Midbrain (tissue), 1 donor: ENCODE measurements at regions not wholly inside any gene's neighbourhood (a gene's known extent, or its start where the extent isn't known, plus 50 kb on each side); places are given as distances from the start of the nearest gene placed in this dataset.
"Not testable (repeated sequence)": the region's sequence is repeated elsewhere in the genome, so short reads cannot be mapped to it uniquely, and the experiment has no call there.

Source experiments
- DNase-seq: peaks from one replicate; lab custom pipeline; 2025; lab: John Stamatoyannopoulos, UW

DNA sequence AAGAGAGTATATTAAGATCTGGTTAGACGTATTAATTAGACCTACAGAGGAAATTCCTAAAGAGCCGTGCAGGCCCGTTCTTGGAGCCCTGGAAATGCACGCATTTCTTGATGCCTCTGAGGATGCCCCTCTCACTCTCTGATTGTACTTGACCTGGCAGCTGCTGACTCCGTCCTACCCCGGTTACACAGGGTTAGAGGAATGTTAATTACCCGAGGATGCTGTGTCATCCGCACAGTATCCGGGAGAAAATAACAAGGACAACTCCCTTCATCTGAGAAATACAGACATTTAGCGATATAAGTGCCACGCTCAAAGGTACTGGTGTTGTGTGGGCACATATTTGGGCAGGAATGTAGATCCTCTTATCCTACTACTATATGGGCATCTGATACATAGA is 404.6 kb upstream of the FAT1 start:
- DNase-seq = no peak

DNA sequence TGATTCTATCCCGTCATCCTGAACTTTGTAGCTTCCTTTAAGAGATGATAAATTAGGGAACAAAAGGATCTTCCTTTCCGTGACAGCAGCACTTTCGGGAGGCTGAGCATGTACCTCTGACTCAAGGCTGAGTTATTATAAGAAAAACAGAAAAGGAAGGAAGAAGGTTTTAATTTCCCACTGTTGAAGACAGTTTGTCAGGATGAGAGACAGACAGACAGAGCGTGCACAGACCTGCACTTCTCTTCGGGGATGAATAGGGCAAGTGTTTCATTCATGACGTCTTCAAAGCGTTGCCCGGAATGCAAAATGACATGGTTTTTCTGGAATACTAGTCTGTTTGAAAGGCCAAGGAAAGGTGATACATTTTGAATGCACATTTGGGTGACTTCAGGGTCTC is 405.3 kb upstream of the FAT1 start:
- no peak for DNase-seq

DNA sequence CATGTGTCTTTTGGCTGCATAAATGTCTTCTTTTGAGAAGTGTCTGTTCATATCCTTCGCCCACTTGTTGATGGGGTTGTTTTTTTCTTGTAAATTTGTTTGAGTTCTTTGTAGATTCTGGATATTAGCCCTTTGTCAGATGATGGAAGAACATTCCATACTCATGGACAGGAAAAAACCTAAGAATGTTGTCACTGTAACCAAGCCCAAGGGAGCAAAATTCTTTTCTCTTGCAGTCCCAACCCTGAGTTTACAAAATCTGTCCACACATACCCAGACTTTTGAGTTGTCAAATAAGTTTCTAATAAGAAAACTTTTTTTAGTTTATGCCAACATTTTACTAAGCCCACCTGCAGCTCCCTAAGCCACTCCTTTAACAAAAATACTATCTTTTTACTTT is 408.2 kb upstream of the FAT1 start:
- not testable (repeated sequence) for DNase-seq

DNA sequence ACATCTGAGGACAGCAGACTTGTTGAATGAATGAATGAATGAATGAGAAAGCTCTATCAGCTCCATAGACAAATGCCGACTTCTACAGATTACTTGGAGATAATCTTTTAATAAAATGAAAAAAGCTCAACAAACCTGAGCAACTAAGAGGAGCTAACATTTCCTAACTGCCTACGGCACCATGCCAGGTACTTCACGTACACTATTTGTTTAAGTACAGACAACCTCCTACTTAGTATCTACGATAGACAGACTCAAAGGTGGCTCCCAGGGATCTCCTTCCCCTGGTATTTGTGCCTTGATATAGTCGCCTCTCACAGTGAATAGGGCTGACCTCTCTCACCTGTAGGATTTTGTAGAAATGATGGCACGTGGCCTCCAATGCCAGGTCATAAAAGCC is 412.2 kb upstream of the FAT1 start:
- no peak for DNase-seq

DNA sequence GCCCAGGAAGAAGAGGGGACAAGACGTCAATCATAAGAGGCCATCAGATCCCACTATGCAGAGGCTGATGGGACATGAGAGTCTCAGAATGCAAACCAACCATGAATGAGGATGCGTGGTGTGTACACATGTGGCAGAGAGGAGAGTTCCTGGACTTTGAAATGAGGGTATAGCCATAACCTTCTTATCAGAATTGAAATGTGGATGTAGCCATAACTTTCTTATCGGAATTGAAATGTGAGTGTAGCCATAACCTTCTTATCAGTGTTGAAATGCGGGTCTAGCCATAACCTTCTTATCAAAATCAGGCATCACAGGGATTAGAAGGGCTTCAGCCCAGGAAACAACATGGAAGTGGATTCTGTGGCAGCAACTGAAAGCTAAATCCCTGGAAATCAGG is 415.5 kb upstream of the FAT1 start:
- DNase-seq = no peak

DNA sequence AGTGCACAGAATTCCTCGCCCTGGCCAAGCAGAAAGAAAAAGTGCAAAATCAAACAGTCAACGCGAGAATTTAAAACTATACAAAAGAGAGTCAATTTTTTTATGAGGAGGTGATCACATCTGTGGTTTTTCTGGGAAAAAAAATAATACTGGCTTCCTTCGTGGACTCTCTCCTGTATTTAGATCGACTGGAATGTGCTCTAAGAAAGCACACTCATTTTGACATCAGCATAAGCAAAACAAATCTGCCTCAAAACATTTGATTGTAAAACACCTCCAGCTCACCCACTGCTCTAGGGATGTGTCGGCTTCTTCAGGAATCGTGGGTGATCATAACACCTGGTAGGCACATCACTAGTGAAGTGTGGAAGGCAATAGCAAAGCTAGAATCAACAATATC is 417.4 kb upstream of the FAT1 start:
- no peak for DNase-seq

DNA sequence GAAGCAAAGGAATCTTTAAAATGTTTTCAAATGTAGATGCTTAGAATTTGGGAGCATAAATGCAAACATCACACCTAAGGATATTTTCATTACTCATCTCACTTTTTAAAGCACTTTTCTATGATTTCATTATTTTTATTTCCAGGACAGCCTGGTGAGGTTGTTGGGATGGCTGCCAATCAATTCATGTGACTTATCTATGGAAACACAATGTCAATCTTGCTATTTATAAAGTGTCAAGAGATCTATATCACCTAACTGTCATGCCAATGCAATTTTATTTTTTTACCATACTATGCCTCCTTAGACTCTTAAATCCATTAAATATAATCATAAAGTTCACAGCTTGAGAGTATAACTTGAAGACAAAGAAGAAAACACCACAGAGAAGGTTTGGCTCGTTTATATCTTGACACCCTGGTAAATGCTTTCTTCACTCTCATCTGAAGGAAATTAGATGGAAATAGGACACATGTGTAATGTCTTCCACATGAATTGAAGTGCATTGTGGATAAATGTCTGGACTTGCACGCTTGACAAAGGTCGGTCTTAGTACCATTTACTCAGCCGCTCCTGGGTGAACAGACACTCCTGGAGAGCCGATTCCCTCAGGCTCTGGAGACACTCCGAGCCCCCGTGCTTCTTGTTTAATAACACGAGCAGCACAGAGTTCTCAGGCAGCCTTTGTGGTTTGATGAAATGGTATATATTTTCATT is 425.7 kb upstream of the FAT1 start:
- DNase-seq = no peak

DNA sequence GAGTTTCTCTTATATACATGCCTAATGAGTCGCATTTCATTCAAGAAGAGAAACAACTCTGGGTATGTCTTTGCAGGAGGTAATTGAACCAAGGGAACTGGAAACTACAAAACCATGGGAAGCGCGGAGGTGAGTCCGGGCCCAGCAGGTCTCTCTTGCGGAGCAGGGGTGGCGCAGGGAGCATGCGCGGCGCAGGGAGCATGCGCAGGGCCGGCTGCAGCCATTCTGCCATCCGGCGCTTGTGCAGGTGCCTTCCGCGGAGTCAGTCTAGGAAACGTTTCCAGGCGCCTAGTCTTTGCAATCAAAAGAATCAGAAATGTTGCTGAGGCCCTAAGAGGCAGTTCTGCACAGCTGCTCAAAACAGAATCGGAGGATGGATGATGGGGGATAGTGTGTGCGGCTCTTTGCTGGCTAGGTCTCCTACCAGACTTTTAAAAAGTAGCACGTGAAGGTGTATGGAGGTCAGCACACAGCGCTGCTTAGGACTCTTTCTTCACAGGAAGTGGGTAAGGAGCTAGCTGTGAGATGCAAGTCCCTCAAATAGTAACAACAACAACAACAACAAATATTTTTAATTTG is 433.8 kb upstream of the FAT1 start:
- no peak for DNase-seq

DNA sequence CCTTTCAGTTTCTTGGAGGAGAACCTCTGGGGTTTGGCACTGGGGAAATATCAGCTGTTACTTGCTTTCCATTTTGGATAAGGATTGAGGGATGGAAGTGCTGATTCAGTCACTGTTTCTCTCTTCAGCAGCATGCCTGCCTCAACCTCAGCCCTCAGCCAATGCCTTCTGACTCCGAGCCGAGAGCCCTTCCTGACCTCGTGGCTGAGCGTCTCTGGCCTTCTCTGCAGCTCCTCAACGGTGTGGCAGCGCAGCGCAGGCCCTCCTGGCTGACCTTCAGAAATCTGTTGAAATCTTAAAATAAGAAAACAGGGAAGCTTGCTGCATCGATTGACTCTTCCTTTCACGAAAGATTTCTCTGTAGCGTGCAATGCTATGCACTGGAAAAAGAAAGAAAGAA is 434.3 kb upstream of the FAT1 start:
- no peak for DNase-seq

DNA sequence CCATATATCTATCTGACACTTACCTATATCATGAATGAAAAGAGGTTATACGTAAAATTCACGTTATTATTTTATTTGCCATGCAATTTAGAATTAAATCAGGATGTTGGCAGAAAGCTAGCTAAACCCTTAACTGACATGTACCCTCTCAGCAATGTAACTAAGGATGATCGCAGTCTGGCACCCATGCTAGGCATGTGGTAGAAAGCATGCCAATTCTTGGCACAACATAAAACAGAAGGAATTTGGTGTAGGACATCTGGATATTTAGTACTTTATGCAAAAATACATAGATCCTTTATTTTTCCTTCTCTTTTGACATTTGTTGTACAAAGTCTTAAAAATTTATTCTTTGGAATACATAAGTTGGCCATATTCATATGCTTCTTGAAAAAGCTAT is 436.8 kb upstream of the FAT1 start:
- DNase-seq = no peak

DNA sequence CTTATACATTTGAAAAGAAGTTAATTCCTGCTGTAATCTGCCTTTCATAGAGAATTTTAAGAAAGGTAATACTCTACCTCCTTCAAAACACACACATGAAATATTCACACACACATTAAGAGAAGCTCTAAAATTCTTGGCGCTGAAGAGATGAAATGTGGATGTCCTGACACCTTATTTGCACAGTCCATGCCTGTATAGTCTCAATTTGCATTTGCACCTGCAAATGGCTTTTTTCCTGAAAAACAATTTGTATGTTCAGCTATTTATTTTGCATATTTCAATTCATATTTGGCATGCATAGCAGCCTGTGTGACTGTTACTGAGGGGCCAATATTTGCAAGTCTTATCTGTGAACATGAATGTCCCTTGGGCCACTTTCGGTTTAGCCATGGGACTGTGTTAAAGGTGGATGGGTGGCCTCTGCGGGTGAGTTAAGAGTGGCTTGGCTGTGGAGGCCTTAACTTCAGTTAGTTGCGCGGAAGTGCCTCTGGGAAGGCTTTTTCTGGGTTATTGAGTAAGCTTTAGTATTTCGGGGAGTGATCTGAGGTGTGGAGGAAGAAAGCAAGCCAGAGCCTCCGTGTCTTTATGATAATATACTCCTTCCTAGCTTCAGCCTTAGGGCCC is 443.3 kb upstream of the FAT1 start:
- no peak for DNase-seq

DNA sequence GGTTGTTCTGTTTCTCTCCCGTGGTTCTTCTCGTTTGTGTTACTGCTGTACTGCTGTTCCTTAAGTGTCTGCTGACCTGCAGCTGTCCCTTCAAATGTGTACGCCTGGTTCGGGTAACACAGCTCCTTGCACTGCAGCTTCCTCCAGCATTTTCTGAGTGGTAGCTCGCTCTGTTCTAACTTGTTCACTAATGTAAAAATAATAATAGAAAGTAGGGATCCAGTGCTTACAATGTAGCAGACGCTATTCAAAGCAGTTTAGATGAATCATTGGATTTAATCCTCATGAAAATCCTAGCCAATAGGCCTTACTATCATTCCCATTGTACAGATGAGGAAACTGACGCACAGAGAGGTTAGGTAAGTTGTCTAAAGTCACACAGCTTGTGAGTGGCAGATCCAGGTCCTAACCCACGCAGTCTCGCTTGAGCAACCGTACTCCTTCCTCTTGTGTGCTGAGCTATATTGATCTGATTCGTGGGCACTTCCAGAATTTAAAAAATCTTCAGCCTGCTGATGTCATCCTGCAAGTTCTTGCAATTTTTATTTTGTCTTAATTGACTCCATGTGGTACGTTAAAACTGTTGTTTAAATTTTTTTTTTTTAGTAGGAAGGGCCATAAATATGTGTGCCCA is 448.2 kb upstream of the FAT1 start:
- no peak for DNase-seq

DNA sequence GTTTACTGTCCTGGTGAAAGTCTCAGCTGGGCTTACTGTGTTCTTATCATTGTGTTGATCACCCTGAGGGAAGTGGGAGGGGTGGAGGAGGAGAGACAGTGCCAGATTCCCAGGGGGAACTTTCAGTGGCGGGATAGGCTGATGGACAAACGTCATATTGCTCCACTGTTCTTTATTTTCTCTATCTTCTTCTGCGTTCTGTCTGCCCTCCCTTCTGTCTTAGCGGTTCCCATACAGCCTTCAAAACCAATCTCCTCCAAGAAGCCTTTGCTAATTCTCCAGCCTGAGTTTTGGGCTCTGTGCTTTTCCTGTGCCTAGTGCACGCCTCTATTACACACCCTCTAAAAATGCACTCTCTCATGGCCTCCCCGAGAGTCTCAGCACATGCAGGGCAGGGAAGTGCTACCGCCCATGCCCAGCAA is 448.7 kb upstream of the FAT1 start:
- no peak for DNase-seq

DNA sequence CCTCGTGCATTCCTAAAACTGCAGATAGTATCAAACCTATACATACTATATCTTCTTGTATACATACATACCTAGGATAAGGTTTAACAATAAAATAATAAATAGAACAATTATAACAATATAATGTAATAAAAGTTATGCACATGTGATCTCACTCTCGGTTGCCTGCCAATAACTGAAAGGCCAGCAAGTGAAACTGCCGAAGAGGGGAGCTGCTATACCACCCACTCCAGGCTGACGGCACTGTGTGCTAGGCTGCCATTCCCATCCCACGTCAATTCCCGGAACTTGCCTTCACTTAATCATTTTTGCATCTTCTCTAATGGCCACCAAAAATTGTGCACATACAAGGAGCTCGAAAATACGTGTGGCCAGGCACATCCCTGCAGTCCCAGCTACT is 451.1 kb upstream of the FAT1 start:
- DNase-seq = no peak

DNA sequence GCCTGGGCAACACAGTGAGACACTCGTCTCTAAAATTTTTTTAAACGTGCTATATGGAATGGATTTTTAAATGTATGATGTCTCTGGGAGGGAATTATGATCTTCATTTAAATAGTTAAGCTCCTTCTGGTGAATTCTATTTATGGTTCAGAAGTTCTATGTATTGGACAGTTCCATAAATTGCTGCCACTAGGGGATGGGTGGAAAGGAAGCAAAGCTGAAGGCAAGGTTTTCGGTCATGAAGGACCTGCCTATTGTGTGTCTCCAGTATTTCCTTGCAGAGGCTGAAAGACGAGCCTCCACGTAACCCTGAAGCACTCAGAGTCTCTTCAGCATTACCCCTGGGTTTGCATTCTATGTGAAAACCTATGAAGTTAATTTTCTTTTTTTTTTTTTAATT is 451.5 kb upstream of the FAT1 start:
- DNase-seq = no peak

DNA sequence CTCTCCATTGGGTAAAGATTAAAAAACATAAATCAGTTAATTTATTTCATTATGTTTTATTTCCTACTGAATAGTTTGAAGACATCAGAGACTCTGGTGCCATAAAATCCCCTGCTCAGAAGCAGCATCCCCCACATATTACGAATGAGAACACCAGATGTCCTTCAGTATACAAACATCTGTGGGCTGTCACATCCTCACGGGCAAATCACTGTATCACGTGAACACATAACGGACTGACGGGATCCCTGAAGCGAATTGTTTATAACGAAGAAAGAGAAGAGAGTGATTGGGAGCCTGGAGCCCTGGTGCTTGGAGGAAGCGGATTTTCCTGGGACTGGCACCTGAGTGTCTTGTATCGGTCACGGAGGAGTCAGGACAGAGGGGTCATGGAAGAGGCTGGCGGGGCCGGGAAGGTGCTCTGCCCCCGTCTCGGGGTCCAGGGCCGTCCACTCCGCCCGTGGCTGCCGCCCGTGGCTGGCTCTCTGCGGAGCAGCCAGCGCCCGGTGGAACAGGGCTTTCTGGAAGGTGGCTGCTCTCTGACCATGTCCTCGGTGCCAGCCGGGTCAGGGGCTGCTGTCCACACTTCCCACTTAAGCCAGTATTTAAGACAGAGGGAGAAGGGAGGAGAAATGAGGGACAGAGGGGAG is 452.7 kb upstream of the FAT1 start:
- DNase-seq = no peak

DNA sequence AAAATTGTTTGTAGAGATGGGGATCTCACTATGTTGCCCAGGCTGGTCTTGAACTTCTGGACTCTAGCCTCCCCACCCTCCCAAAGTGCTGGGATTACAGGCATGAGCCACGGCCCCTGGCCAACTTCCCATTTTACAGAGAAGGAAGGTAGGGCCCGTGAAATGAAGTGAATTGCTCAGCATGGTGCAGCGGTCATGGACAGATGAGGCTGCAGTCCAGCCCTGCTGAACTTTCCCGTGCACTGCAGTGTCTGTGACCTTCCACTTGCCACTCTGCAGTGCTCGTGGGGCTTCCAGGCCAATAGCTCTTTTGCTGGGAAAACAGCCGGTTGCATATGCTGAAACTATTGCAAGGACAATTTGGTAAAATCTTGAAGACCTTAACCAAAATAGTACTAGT is 454.4 kb upstream of the FAT1 start:
- DNase-seq = no peak

DNA sequence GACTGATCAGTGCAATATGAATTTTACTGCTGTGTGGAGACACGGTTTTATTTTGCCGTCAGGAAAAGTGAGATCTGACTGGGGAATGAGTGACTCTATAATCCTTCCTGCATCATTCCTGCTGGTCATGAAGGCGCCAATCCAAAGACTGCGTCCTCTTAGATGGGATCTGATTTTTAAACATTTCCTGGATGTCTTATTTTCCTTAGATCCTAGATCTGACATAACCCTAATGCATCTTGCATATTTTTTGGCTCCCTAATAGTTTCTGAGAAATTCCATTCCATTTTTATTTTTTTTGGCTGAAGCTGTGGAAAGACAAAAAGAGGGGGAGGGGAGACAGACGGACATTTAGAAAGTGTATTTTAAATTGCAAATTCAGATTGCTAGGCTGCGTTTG is 454.9 kb upstream of the FAT1 start:
- DNase-seq = no peak

DNA sequence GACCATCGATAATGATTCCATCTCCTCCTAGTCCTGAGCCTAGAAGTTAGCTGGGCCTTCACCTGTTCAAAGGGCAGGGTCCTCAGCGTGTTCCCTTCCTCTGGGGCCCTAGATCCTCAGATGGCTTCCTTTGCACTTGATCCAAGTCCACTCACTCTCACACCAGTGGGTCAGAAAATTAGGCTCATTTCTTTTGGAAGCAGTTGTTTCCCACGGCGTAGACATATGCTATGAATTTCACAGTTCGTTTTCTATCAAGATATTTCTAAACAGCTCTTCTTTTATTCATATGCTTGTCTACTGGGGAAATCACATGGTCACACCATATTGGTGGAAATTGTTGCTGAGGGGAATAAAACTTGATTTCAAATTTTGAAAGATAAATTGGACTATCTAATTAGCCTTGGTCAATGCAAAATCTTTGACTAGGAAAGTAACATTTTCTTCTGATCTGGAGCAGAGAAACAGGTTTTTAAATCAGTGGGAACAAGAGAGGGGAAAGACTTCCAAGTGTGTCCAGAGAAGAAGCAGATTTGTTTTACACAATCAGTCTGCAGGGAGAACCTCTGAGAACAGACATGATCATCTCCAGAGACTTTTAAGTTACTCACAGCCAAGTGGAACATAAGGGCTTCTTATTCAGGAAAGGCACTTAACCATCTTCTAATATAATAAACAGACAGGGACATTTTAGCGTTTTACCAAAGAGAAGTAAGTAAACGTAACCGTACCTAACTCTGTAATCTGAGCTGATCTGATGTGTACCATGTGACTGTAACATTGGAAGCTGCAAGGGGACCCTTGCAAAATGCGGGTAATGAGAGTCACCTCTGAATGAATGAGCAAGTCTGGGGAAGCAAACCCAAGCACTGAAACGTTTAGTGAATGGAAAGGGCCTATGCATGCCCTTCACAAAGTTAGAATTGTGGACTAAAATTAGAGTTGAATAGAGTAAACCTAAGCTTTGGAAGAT is 455.7 kb upstream of the FAT1 start:
- no peak for DNase-seq

DNA sequence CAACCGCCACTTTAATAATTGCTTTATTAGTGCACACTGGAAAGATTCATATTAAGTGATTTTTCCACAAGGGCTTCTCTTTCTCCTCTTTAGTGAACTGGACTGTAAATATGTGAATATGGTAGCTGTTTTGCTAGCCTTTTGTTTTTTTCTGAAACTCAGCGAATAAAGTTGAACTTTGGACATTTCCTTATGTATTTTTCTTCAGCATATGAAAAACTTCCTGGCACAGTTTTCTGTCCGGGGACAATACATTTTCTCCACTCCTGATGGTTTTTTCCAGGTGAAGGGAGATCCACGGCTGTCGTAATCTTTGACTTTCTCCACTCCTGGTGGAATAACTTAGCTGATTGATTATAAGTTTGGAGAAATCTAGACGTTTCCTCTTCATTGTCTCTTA is 457.4 kb upstream of the FAT1 start:
- no peak for DNase-seq

DNA sequence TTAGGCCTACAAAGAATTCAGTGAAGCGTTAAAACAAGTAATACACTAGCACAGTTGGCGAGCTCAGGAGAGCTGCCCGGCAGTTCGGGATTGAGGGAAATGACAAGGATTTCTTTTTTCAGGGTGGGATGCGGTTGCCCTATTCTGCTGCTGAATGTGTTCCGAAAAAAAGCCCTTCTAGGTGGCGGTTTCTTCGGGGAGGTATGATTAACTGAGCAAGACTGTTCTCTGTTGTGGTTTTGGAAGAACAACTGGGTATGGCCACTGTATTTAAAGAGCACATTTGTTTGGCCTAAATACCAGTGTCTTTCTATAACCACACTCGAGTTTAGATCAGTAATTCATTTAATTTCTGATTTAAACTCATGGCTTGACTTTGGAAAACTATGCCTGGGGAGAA is 459.7 kb upstream of the FAT1 start:
- no peak for DNase-seq

DNA sequence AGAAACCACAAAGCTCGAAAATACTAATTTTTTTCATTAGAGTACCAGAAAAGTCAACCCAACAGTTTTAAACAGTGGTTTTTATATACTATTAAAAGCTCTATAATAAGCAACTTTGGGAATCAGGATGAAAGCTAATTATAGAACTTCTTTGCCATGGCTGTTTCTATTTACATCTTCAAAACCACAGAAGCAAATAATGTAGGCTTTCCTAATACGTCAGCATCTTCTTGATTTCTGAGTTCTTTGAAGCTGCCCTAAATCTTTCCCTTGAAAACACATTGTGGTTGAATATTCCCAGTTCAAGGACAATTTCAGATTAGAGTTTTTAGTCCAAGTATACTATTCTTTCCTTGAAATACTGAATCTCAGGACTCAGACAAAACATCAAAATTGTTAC is 460.2 kb upstream of the FAT1 start:
- no peak for DNase-seq
